ENCODE measurements at regions not wholly inside any gene's neighbourhood (a gene's known extent, or its start where the extent isn't known, plus 50 kb on each side); places are given as distances from the start of the nearest gene placed in this dataset.

GRCh38 chr9:90307167-90307833 is 335.3 kb downstream of the DIRAS2 start:
- no peaks in the 10 kb centered on the region for H3K4me1 ChIP-seq (ENCODE audit: control insufficient read depth, insufficient read depth, low read length)
- no peak overlapping the region for H3K4me3 ChIP-seq (ENCODE audit: low read depth, low read length)
- H3K27me3 ChIP-seq (ENCODE audit: control insufficient read depth, insufficient read depth, low read length) = no peaks in the 10 kb centered on the region
- no peak overlapping the region for H3K27ac ChIP-seq (ENCODE audit: low read depth, low read length)
- H3K36me3 ChIP-seq (ENCODE audit: control insufficient read depth, insufficient read depth, low read length) = no peaks in the 10 kb centered on the region
- no peak overlapping the region for H3K9ac ChIP-seq (ENCODE audit: low read depth, low read length)
- H3K9me3 ChIP-seq (ENCODE audit: control insufficient read depth, insufficient read depth, low read length) = no peaks in the 10 kb centered on the region

DNA sequence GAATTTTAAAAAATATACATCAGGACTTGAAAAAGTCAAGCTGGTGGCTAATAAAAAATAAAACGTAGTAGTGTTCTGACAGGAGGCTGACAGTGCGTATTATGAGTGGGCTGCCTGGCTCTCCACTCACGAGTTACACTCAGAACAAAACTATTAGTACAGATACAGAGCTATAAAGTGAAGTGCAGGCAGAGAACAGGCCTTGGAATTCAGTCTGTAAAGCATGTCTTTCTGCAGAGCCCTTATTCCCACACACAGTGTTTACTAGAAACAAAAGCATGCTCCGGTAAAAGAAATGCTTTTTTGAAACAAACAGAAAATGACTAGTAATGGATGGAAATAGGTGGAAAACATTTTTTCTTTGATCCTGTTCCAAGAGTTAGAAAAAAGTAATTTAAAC is 334.7 kb downstream of the DIRAS2 start:
- Histone ChIP-seq H3K9ac (ENCODE audit: low read depth, low read length) (no peak overlapping the region), H3K4me1 (ENCODE audit: control insufficient read depth, insufficient read depth, low read length) (no peaks in the 10 kb centered on the region), H3K27me3 (ENCODE audit: control insufficient read depth, insufficient read depth, low read length) (no peaks in the 10 kb centered on the region), H3K36me3 (ENCODE audit: control insufficient read depth, insufficient read depth, low read length) (no peaks in the 10 kb centered on the region), H3K4me3 (ENCODE audit: low read depth, low read length) (no peak overlapping the region), H3K9me3 (ENCODE audit: control insufficient read depth, insufficient read depth, low read length) (no peaks in the 10 kb centered on the region), H3K27ac (ENCODE audit: low read depth, low read length) (no peak overlapping the region)

DNA sequence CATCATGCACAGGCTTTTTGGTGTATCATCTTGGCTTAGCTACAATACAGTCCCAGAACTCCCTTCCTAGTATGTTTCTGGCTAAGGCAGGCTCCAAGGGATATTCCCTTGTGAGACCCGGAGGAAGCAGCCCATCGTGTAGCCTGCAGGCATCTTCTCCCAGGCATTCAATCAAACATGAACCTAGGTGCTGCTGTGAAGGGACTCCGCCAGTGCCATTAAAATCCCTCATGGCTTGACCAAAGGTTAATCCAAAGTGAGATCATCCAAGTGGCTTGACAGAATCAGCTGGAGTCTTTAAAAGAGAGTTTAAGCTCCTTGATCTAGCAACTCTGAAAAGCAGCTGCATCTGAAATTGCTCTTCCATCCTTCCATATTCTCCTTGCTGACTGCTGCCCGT is 333.9 kb downstream of the DIRAS2 start:
- H3K9ac ChIP-seq (ENCODE audit: low read depth, low read length) = no peak overlapping the region

GRCh38 chr9:90309809-90310520 is 332.7 kb downstream of the DIRAS2 start:
- Histone ChIP-seq H3K4me3 (ENCODE audit: low read depth, low read length) (no peak overlapping the region), H3K27ac (ENCODE audit: low read depth, low read length) (no peak overlapping the region), H3K27me3 (ENCODE audit: control insufficient read depth, insufficient read depth, low read length) (no peaks in the 10 kb centered on the region), H3K4me1 (ENCODE audit: control insufficient read depth, insufficient read depth, low read length) (no peaks in the 10 kb centered on the region), H3K9ac (ENCODE audit: low read depth, low read length) (no peak overlapping the region), H3K9me3 (ENCODE audit: control insufficient read depth, insufficient read depth, low read length) (no peaks in the 10 kb centered on the region), H3K36me3 (ENCODE audit: control insufficient read depth, insufficient read depth, low read length) (no peaks in the 10 kb centered on the region)

More for the DNA sequence above, 333.9 kb downstream of the DIRAS2 start:
- no peaks in the 10 kb centered on the region for H3K9me3 ChIP-seq (ENCODE audit: control insufficient read depth, insufficient read depth, low read length)
- H3K4me1 ChIP-seq (ENCODE audit: control insufficient read depth, insufficient read depth, low read length) = no peaks in the 10 kb centered on the region
- no peak overlapping the region for H3K4me3 ChIP-seq (ENCODE audit: low read depth, low read length)
- H3K36me3 ChIP-seq (ENCODE audit: control insufficient read depth, insufficient read depth, low read length) = no peaks in the 10 kb centered on the region
- H3K27me3 ChIP-seq (ENCODE audit: control insufficient read depth, insufficient read depth, low read length) = no peaks in the 10 kb centered on the region
- no peak overlapping the region for H3K27ac ChIP-seq (ENCODE audit: low read depth, low read length)

- Histone ChIP-seq H3K9ac (ENCODE audit: low read depth, low read length) (no peak overlapping the region), H3K27me3 (ENCODE audit: control insufficient read depth, insufficient read depth, low read length) (no peaks in the 10 kb centered on the region), H3K36me3 (ENCODE audit: control insufficient read depth, insufficient read depth, low read length) (no peaks in the 10 kb centered on the region), H3K4me1 (ENCODE audit: control insufficient read depth, insufficient read depth, low read length) (no peaks in the 10 kb centered on the region), H3K9me3 (ENCODE audit: control insufficient read depth, insufficient read depth, low read length) (no peaks in the 10 kb centered on the region), H3K27ac (ENCODE audit: low read depth, low read length) (no peak overlapping the region), H3K4me3 (ENCODE audit: low read depth, low read length) (no peak overlapping the region)
Measured at GRCh38 chr9:90310521-90310876, 332.1 kb downstream of the DIRAS2 start.

GRCh38 chr9:90311811-90312210 is 330.8 kb downstream of the DIRAS2 start:
- Histone ChIP-seq H3K36me3 (ENCODE audit: control insufficient read depth, insufficient read depth, low read length) (no peaks in the 10 kb centered on the region), H3K4me3 (ENCODE audit: low read depth, low read length) (no peak overlapping the region), H3K9me3 (ENCODE audit: control insufficient read depth, insufficient read depth, low read length) (no peaks in the 10 kb centered on the region), H3K9ac (ENCODE audit: low read depth, low read length) (no peak overlapping the region), H3K27me3 (ENCODE audit: control insufficient read depth, insufficient read depth, low read length) (no peaks in the 10 kb centered on the region), H3K4me1 (ENCODE audit: control insufficient read depth, insufficient read depth, low read length) (no peaks in the 10 kb centered on the region), H3K27ac (ENCODE audit: low read depth, low read length) (no peak overlapping the region)

DNA sequence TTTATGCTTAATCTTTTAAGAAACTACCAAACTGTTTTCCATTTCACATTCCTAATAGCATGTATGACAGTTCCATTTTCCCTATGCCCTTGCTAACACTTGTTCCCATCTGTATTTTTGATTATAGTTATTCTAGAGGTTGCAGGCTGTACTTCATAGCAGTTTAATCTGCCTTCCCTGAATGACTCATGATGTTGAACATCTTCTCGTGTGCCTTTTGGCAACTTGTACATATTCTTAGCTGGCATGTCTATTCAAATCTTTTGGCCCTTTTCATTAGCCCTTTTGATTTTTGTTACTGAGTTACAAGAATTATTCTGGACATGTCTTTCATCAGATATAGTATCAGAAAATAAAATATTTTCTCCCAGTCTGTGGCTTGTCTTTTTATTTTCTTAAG is 320.3 kb downstream of the DIRAS2 start:
- 0 out of 2 replicates have a peak, but pooled peaks cover 2% of the 10 kb centered on the region for H3K4me1 ChIP-seq (ENCODE audit: control insufficient read depth, insufficient read depth, low read length)
- H3K9ac ChIP-seq (ENCODE audit: low read depth, low read length) = no peak overlapping the region
- no peak overlapping the region for H3K4me3 ChIP-seq (ENCODE audit: low read depth, low read length)
- H3K27me3 ChIP-seq (ENCODE audit: control insufficient read depth, insufficient read depth, low read length) = no peaks in the 10 kb centered on the region
- H3K36me3 ChIP-seq (ENCODE audit: control insufficient read depth, insufficient read depth, low read length) = no peaks in the 10 kb centered on the region
- H3K9me3 ChIP-seq (ENCODE audit: control insufficient read depth, insufficient read depth, low read length) = no peaks in the 10 kb centered on the region
- no peak overlapping the region for H3K27ac ChIP-seq (ENCODE audit: low read depth, low read length)

GRCh38 chr9:90325913-90326653 is 316.5 kb downstream of the DIRAS2 start:
- Histone ChIP-seq H3K4me3 (ENCODE audit: low read depth, low read length) (no peak overlapping the region), H3K36me3 (ENCODE audit: control insufficient read depth, insufficient read depth, low read length) (no peaks in the 10 kb centered on the region), H3K9ac (ENCODE audit: low read depth, low read length) (no peak overlapping the region), H3K27ac (ENCODE audit: low read depth, low read length) (no peak overlapping the region), H3K27me3 (ENCODE audit: control insufficient read depth, insufficient read depth, low read length) (no peaks in the 10 kb centered on the region), H3K9me3 (ENCODE audit: control insufficient read depth, insufficient read depth, low read length) (no peaks in the 10 kb centered on the region), H3K4me1 (ENCODE audit: control insufficient read depth, insufficient read depth, low read length) (no peaks in the 10 kb centered on the region)

GRCh38 chr9:90330231-90330630 is 312.4 kb downstream of the DIRAS2 start:
- no peaks in the 10 kb centered on the region for H3K36me3 ChIP-seq (ENCODE audit: control insufficient read depth, insufficient read depth, low read length)
- H3K9ac ChIP-seq (ENCODE audit: low read depth, low read length) = no peak overlapping the region
- H3K4me3 ChIP-seq (ENCODE audit: low read depth, low read length) = no peak overlapping the region
- H3K27me3 ChIP-seq (ENCODE audit: control insufficient read depth, insufficient read depth, low read length) = no peaks in the 10 kb centered on the region
- no peaks in the 10 kb centered on the region for H3K9me3 ChIP-seq (ENCODE audit: control insufficient read depth, insufficient read depth, low read length)
- peaks cover 21% of the 10 kb centered on the region for H3K4me1 ChIP-seq (ENCODE audit: control insufficient read depth, insufficient read depth, low read length)
- H3K27ac ChIP-seq (ENCODE audit: low read depth, low read length) = no peak overlapping the region

DNA sequence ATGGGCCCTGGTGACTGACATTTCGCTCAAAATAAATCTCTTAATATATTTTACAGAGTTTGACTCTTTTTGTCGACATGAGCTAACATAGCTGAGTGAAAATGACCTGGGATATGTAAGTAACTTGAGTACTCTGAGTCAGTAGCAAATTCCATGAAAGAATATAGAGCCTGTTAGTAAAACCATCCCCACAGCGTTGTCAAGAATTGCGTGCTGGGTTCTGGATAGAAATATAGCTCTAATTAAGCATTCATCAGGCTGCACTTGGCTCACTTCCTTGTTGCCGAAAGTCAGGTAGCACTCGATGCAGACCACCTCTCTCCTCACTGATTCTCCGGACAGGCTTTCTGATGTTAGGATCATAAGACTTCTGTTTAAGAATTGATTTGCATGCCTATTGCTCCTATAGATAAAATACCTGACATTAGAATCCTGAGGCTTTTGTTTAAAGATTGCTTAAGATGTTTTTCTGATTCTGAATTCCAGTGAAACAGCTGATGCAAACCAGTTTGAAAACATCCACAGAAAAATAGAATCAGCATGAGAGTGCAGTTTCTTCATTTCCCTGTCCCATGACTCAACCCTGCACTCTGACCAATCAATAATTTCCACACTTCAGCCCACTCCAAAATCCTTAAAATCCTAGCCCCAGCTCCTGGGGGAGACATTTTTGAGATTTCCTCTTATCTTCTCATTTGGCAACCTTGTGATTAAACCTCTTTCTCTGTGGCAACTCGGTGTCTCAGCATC is 310.6 kb downstream of the DIRAS2 start:
- peaks cover 21% of the 10 kb centered on the region for H3K4me1 ChIP-seq (ENCODE audit: control insufficient read depth, insufficient read depth, low read length)
- no peaks in the 10 kb centered on the region for H3K27me3 ChIP-seq (ENCODE audit: control insufficient read depth, insufficient read depth, low read length)
- H3K9me3 ChIP-seq (ENCODE audit: control insufficient read depth, insufficient read depth, low read length) = no peaks in the 10 kb centered on the region
- H3K4me3 ChIP-seq (ENCODE audit: low read depth, low read length) = no peak overlapping the region
- H3K36me3 ChIP-seq (ENCODE audit: control insufficient read depth, insufficient read depth, low read length) = no peaks in the 10 kb centered on the region
- peak overlapping the region; percentile 81 for H3K27ac ChIP-seq (ENCODE audit: low read depth, low read length)
- 0 out of 2 replicates have a peak overlapping the region, but pooled peaks have one; percentile 7 for H3K9ac ChIP-seq (ENCODE audit: low read depth, low read length)
